ENCODE measurements at regions not wholly inside any gene's neighbourhood (a gene's known extent, or its start where the extent isn't known, plus 50 kb on each side); places are given as distances from the start of the nearest gene placed in this dataset.

- Histone ChIP-seq H3K4me1 (ENCODE audit: insufficient read depth) (no peaks in the 10 kb centered on the region), H4K20me1 (ENCODE audit: insufficient read depth) (no peaks in the 10 kb centered on the region), H3K9me2 (ENCODE audit: insufficient read depth) (no peaks in the 10 kb centered on the region), H3K9ac (no peak overlapping the region), H3K27me3 (replicated peaks; ENCODE audit: insufficient read depth) (no peaks in the 10 kb centered on the region), H3K36me3 (ENCODE audit: low read depth) (no peaks in the 10 kb centered on the region), H3K79me2 (ENCODE audit: insufficient read depth) (no peaks in the 10 kb centered on the region), H2AFZ (no peak overlapping the region), H3K4me2 (ENCODE audit: unreplicated experiment) (no peak overlapping the region), H3K4me3 (no peak overlapping the region), H3K27ac (no peak overlapping the region), H3K9me3 (ENCODE audit: low read depth) (no peaks in the 10 kb centered on the region), H3F3A (ENCODE audit: insufficient read depth) (no peaks in the 10 kb centered on the region)
- no peak for TF ChIP-seq EZH2 (IDR thresholded peaks at IDR 0.05; ENCODE audit: insufficient read depth, poor library complexity, severe bottlenecking)
- TF ChIP-seq EZH2phosphoT487 (IDR thresholded peaks at IDR 0.05; ENCODE audit: insufficient read depth, low read depth), result no peak
- in situ Hi-C loops (cut with MboI), result no loop called here
- WGBS, 2 experiments (ENCODE audit: low coverage in 1 of 2, low lambda C conversion rate in 2 of 2, missing lambda C conversion rate in 2 of 2), result 35 to 46% methylated on average over 3 of the region's 3 CpGs
- no peak for DNase-seq
These were observed 251.6 kb downstream of the NUP35 start for GRCh38 chr2:183375821-183376220.

DNA sequence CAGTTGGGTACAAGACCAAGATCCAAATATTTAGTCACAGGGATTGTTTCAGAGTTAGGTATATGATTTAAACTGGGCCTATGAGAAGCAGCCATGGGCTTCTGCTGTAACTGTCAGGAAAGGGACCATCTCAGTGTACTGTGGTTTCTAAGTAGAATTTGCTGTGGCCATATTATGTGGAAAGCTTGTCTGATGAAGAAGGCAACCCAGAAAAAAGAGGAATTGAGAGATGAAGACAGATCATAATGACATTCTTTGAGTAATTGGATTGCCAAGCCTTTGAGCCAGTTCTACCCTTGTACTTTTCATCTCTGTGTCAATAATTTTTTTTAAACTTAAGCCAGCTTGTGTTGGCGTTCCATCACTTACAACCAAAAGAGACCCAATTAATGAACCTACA, 259.6 kb downstream of the NUP35 start:
- no peak for TF ChIP-seq EZH2 (IDR thresholded peaks at IDR 0.05; ENCODE audit: insufficient read depth, poor library complexity, severe bottlenecking)
- TF ChIP-seq EZH2phosphoT487 (IDR thresholded peaks at IDR 0.05; ENCODE audit: insufficient read depth, low read depth), result no peak
- WGBS, 2 experiments (ENCODE audit: low coverage in 1 of 2, low lambda C conversion rate in 2 of 2, missing lambda C conversion rate in 2 of 2), result 46 to 50% methylated on average over 1 of the region's 1 CpG
- no peak overlapping the region for H2AFZ ChIP-seq

GRCh38 chr2:183389546-183390080, 265.4 kb downstream of the NUP35 start:
- Histone ChIP-seq H3K4me2 (ENCODE audit: unreplicated experiment) (no peak overlapping the region), H4K20me1 (ENCODE audit: insufficient read depth) (no peaks in the 10 kb centered on the region), H3K9me3 (ENCODE audit: low read depth) (no peaks in the 10 kb centered on the region), H3K4me1 (ENCODE audit: insufficient read depth) (no peaks in the 10 kb centered on the region), H3F3A (ENCODE audit: insufficient read depth) (no peaks in the 10 kb centered on the region), H3K27me3 (replicated peaks; ENCODE audit: insufficient read depth) (no peaks in the 10 kb centered on the region), H3K79me2 (ENCODE audit: insufficient read depth) (no peaks in the 10 kb centered on the region), H3K9me2 (ENCODE audit: insufficient read depth) (no peaks in the 10 kb centered on the region), H2AFZ (no peak overlapping the region), H3K27ac (no peak overlapping the region), H3K9ac (no peak overlapping the region), H3K4me3 (no peak overlapping the region), H3K36me3 (ENCODE audit: low read depth) (no peaks in the 10 kb centered on the region)
- TF ChIP-seq EZH2phosphoT487 (IDR thresholded peaks at IDR 0.05; ENCODE audit: insufficient read depth, low read depth) (no peak), EZH2 (IDR thresholded peaks at IDR 0.05; ENCODE audit: insufficient read depth, poor library complexity, severe bottlenecking) (no peak)
- in situ Hi-C loops (cut with MboI), result no loop called here
- WGBS, 2 experiments (ENCODE audit: low coverage in 1 of 2, low lambda C conversion rate in 2 of 2, missing lambda C conversion rate in 2 of 2), result 49 to 50% methylated on average over 2 of the region's 2 CpGs
- DNase-seq, result no peak

More for the DNA sequence above, 259.6 kb downstream of the NUP35 start:
- no peaks in the 10 kb centered on the region for H3K4me1 ChIP-seq (ENCODE audit: insufficient read depth)
- H3K4me2 ChIP-seq (ENCODE audit: unreplicated experiment), result no peak overlapping the region
- H3K79me2 ChIP-seq (ENCODE audit: insufficient read depth), result no peaks in the 10 kb centered on the region
- DNase-seq, result no peak
- in situ Hi-C loops (cut with MboI), result no loop called here
- H3K4me3 ChIP-seq, result no peak overlapping the region
- H3K36me3 ChIP-seq (ENCODE audit: low read depth), result no peaks in the 10 kb centered on the region
- H3K9me3 ChIP-seq (ENCODE audit: low read depth), result no peaks in the 10 kb centered on the region
- no peaks in the 10 kb centered on the region for H4K20me1 ChIP-seq (ENCODE audit: insufficient read depth)
- H3K27ac ChIP-seq, result no peak overlapping the region
- no peaks in the 10 kb centered on the region for H3K9me2 ChIP-seq (ENCODE audit: insufficient read depth)
- no peaks in the 10 kb centered on the region for H3K27me3 ChIP-seq (replicated peaks; ENCODE audit: insufficient read depth)
- no peak overlapping the region for H3K9ac ChIP-seq
- H3F3A ChIP-seq (ENCODE audit: insufficient read depth), result no peaks in the 10 kb centered on the region

DNA sequence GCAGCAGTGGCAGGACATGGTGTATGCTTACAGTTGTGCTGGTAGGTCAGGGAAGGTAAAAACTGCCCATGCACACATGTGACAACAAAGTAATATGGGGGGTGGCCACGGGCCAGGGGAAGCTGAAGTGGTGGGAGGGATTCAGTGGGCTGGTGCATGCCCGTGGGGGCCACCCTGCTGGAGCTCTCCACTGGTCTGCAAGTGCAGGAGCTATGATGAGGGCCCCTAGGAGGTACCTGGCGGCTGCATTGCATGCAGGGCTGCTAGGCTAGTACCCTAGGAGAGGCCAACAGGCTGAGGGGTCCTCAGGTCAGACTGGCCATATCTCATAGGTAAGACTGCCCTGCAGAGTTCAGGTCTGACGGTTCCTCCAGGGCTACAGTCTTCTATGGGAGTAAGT, 265.9 kb downstream of the NUP35 start:
- Histone ChIP-seq H3K4me1 (ENCODE audit: insufficient read depth) (no peaks in the 10 kb centered on the region), H3F3A (ENCODE audit: insufficient read depth) (no peaks in the 10 kb centered on the region), H3K36me3 (ENCODE audit: low read depth) (no peaks in the 10 kb centered on the region), H3K27me3 (replicated peaks; ENCODE audit: insufficient read depth) (no peaks in the 10 kb centered on the region), H3K4me3 (no peak overlapping the region), H4K20me1 (ENCODE audit: insufficient read depth) (no peaks in the 10 kb centered on the region), H3K9ac (no peak overlapping the region), H3K27ac (no peak overlapping the region), H2AFZ (no peak overlapping the region), H3K79me2 (ENCODE audit: insufficient read depth) (no peaks in the 10 kb centered on the region), H3K9me2 (ENCODE audit: insufficient read depth) (no peaks in the 10 kb centered on the region), H3K9me3 (ENCODE audit: low read depth) (no peaks in the 10 kb centered on the region), H3K4me2 (ENCODE audit: unreplicated experiment) (no peak overlapping the region)
- in situ Hi-C loops (cut with MboI), result no loop called here
- no peak for TF ChIP-seq EZH2phosphoT487 (IDR thresholded peaks at IDR 0.05; ENCODE audit: insufficient read depth, low read depth)
- no peak for TF ChIP-seq EZH2 (IDR thresholded peaks at IDR 0.05; ENCODE audit: insufficient read depth, poor library complexity, severe bottlenecking)
- 16 to 17% methylated on average over 4 of the region's 4 CpGs for WGBS, 2 experiments (ENCODE audit: low coverage in 1 of 2, low lambda C conversion rate in 2 of 2, missing lambda C conversion rate in 2 of 2)
- DNase-seq, result no peak

- Histone ChIP-seq H3K9me3 (ENCODE audit: low read depth) (no peaks in the 10 kb centered on the region), H3K36me3 (ENCODE audit: low read depth) (no peaks in the 10 kb centered on the region), H2AFZ (no peak overlapping the region), H3K9ac (no peak overlapping the region), H3K9me2 (ENCODE audit: insufficient read depth) (no peaks in the 10 kb centered on the region), H3K79me2 (ENCODE audit: insufficient read depth) (no peaks in the 10 kb centered on the region), H3K27ac (no peak overlapping the region), H3K4me2 (ENCODE audit: unreplicated experiment) (no peak overlapping the region), H3K4me3 (no peak overlapping the region), H3K27me3 (replicated peaks; ENCODE audit: insufficient read depth) (no peaks in the 10 kb centered on the region), H3K4me1 (ENCODE audit: insufficient read depth) (no peaks in the 10 kb centered on the region), H4K20me1 (ENCODE audit: insufficient read depth) (no peaks in the 10 kb centered on the region), H3F3A (ENCODE audit: insufficient read depth) (no peaks in the 10 kb centered on the region)
- 51 to 54% methylated on average over 7 of the region's 7 CpGs for WGBS, 2 experiments (ENCODE audit: low coverage in 1 of 2, low lambda C conversion rate in 2 of 2, missing lambda C conversion rate in 2 of 2)
- DNase-seq, result no peak
- in situ Hi-C loops (cut with MboI), result no loop called here
- no peak for TF ChIP-seq EZH2phosphoT487 (IDR thresholded peaks at IDR 0.05; ENCODE audit: insufficient read depth, low read depth)
- TF ChIP-seq EZH2 (IDR thresholded peaks at IDR 0.05; ENCODE audit: insufficient read depth, poor library complexity, severe bottlenecking), result no peak
These were observed 280.1 kb downstream of the NUP35 start for GRCh38 chr2:183404392-183404791.

Data from GM23248 (cell line).